SU-DHL-6 (cell line): ENCODE measurements at regions not wholly inside any gene's neighbourhood (a gene's known extent, or its start where the extent isn't known, plus 50 kb on each side); places are given as distances from the start of the nearest gene placed in this dataset.
"Not testable (repeated sequence)": the region's sequence is repeated elsewhere in the genome, so short reads cannot be mapped to it uniquely, and the experiment has no call there.

ENCODE experiments used
- H2AFZ ChIP-seq: fragments of 200-600 bp; sonication (generic); 2 replicates; pipeline ENCODE4 v1.6.1; 2014; ENCODE audit warnings: low read depth, mild to moderate bottlenecking, moderate library complexity, mixed read lengths, antibody characterized with exemption, low read length; ENCODE audit not compliant: severe bottlenecking
- H3F3A ChIP-seq: fragments of 200-600 bp; shearing (Covaris generic); 2 replicates; pipeline ENCODE4 v1.6.0; 2016; ENCODE audit warnings: antibody characterized with exemption, mild to moderate bottlenecking; ENCODE audit not compliant: insufficient read depth
- H3K27ac ChIP-seq: fragments of 200-600 bp; sonication (generic); 2 replicates; pipeline ENCODE4 v1.5.1; 2016; ENCODE audit warnings: low read depth, mild to moderate bottlenecking, low read length, moderate library complexity, mixed read lengths
- H3K27me3 ChIP-seq: fragments of 200-600 bp; sonication (generic), shearing (Covaris generic); 2 replicates; pipeline ENCODE4 v1.6.0; 2014; ENCODE audit warnings: mild to moderate bottlenecking, low read length
- H3K36me3 ChIP-seq: fragments of 200-600 bp; sonication (generic); 2 replicates; pipeline ENCODE4 v1.6.1; 2014; ENCODE audit warnings: mild to moderate bottlenecking, low read length, mixed read lengths
- H3K4me2 ChIP-seq: fragments of 300-600, 200-600 bp; shearing (Covaris generic), sonication (generic); 2 replicates; pipeline ENCODE4 v1.6.0; 2014; ENCODE audit warnings: low read length, low read depth, mild to moderate bottlenecking; ENCODE audit not compliant: poor library complexity, severe bottlenecking
- H3K4me3 ChIP-seq: fragments of 200-600 bp; sonication (generic); 2 replicates; pipeline ENCODE4 v1.5.1; 2014; ENCODE audit warnings: antibody characterized with exemption, low read length, mild to moderate bottlenecking, mixed read lengths; ENCODE audit not compliant: insufficient read depth, poor library complexity, severe bottlenecking
- H3K79me2 ChIP-seq: fragments of 200-600 bp; sonication (generic); 2 replicates; pipeline ENCODE4 v1.6.1; 2014; ENCODE audit warnings: mild to moderate bottlenecking, low read length, moderate library complexity; ENCODE audit not compliant: insufficient read depth
- H3K9ac ChIP-seq: fragments of 200-600 bp; sonication (generic); 2 replicates; pipeline ENCODE4 v1.7.0; 2014; ENCODE audit warnings: mild to moderate bottlenecking, low read length
- H3K9me2 ChIP-seq: fragments of 200-600 bp; sonication (generic); replicated peaks from 2 replicates; pipeline ENCODE4 v1.6.1; 2014; ENCODE audit warnings: low read length; ENCODE audit not compliant: insufficient read depth
- H3K9me3 ChIP-seq: fragments of 200-600 bp; sonication (generic); 2 replicates; pipeline ENCODE4 v1.6.1; 2014; ENCODE audit warnings: low read length, mixed read lengths; ENCODE audit not compliant: insufficient read depth
- H4K20me1 ChIP-seq: fragments of 200-600 bp; sonication (generic); 2 replicates; pipeline ENCODE4 v1.6.1; 2014; ENCODE audit warnings: low read depth, mild to moderate bottlenecking, antibody characterized with exemption, low read length, moderate library complexity, mixed read lengths

DNA sequence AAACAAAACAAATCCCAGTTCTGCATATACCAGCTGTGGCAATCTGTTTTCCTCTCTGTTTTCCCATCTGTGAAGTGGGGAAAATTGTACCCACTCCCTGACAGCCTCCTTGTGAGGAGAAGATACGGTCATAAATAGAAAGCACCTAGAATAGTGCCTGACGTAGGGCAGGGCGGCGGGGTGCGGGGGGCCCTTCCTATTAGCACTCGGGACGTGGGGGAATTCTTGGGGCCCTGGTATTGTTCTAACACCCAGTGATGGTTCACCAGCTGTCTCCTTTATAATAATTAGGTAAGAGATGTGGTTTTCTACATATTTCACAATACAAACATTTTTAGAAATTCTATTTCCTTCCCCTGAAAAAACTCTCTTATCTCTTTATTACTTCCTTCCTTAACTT is 93.4 kb downstream of the NSUN5 start:
- H3K36me3 ChIP-seq, H3K79me2 ChIP-seq, H4K20me1 ChIP-seq, H2AFZ ChIP-seq, H3K27ac ChIP-seq, H3K4me2 ChIP-seq, H3K9me2 ChIP-seq, H3K4me3 ChIP-seq, H3K27me3 ChIP-seq, H3F3A ChIP-seq, H3K9ac ChIP-seq, H3K9me3 ChIP-seq: not testable (repeated sequence)

DNA sequence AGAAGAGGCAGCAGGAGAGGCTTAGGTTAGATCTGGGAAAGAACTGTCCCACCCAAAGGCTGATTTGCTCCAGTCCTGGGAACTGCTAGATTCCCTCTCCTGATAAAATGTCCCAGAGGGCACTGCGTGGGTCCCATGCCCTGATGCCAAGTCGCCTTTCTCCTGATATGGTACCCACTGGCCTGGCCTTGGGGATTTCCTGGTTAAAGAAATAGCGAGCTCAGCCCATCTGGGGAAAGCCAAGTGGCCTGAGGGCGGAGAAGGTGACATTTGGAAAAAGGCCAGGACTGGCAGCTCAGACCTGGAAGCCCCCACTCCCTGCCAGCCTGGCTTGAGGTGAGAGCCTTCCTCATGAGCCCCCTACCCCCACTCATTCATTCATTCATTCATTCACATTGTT is 94.2 kb downstream of the NSUN5 start:
- not testable (repeated sequence) for H3K79me2 ChIP-seq, H3K9me3 ChIP-seq, H3K27me3 ChIP-seq, H3K4me2 ChIP-seq, H3K9me2 ChIP-seq, H4K20me1 ChIP-seq, H3K9ac ChIP-seq, H3K4me3 ChIP-seq, H2AFZ ChIP-seq, H3K36me3 ChIP-seq, H3F3A ChIP-seq
- peak overlapping the region; percentile 55; the same call in 1 of the 2 replicates for H3K27ac ChIP-seq

- not testable (repeated sequence) for H3K9ac ChIP-seq, H3K4me3 ChIP-seq, H3F3A ChIP-seq, H3K4me2 ChIP-seq, H2AFZ ChIP-seq, H3K79me2 ChIP-seq, H3K27me3 ChIP-seq, H4K20me1 ChIP-seq, H3K36me3 ChIP-seq, H3K9me2 ChIP-seq, H3K9me3 ChIP-seq
- H3K27ac ChIP-seq, result peak overlapping the region; percentile 67
These were observed 95.5 kb downstream of the NSUN5 start for GRCh38 chr7:73213076-73213475.

GRCh38 chr7:73205594-73205993 is 103.0 kb downstream of the NSUN5 start:
- not testable (repeated sequence) for H3K79me2 ChIP-seq, H3K36me3 ChIP-seq, H3K4me3 ChIP-seq, H3K9me2 ChIP-seq, H3K27me3 ChIP-seq, H3K9me3 ChIP-seq, H4K20me1 ChIP-seq, H3K9ac ChIP-seq, H2AFZ ChIP-seq, H3K4me2 ChIP-seq, H3F3A ChIP-seq, H3K27ac ChIP-seq

GRCh38 chr7:73204898-73205297 is 103.7 kb downstream of the NSUN5 start:
- not testable (repeated sequence) for H3F3A ChIP-seq, H2AFZ ChIP-seq, H3K27me3 ChIP-seq, H3K9me3 ChIP-seq, H3K79me2 ChIP-seq, H3K27ac ChIP-seq, H3K36me3 ChIP-seq, H3K4me3 ChIP-seq, H4K20me1 ChIP-seq, H3K9ac ChIP-seq, H3K4me2 ChIP-seq, H3K9me2 ChIP-seq

GRCh38 chr7:73203312-73203711 is 105.3 kb downstream of the NSUN5 start:
- not testable (repeated sequence) for H3K36me3 ChIP-seq, H3K27ac ChIP-seq, H3K4me3 ChIP-seq, H3K9me2 ChIP-seq, H2AFZ ChIP-seq, H3K79me2 ChIP-seq, H3K4me2 ChIP-seq, H3K9me3 ChIP-seq, H3K9ac ChIP-seq, H3F3A ChIP-seq, H3K27me3 ChIP-seq, H4K20me1 ChIP-seq

DNA sequence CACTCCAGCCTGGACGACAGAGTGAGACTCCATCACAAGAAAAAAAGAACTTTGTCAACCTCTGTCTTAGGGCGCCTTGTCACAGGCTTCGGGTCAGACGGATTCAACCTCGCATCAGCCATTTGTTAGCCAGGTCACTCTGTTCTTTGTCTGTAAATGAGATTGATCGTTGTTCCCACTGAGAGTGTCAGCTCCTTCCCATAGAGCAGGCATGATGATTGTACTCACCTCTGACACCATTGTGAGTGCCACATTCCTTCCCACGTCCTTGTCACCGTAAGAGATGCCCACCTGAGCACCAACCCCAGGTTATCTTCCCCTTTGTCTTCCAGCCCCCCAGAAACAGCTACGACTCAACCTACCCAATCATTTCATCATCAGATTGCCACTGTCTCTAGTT is 107.4 kb downstream of the NSUN5 start:
- not testable (repeated sequence) for H3F3A ChIP-seq, H3K9ac ChIP-seq, H3K4me3 ChIP-seq, H3K79me2 ChIP-seq, H3K9me2 ChIP-seq, H3K27me3 ChIP-seq, H3K4me2 ChIP-seq, H2AFZ ChIP-seq, H3K36me3 ChIP-seq, H3K27ac ChIP-seq, H3K9me3 ChIP-seq, H4K20me1 ChIP-seq

DNA sequence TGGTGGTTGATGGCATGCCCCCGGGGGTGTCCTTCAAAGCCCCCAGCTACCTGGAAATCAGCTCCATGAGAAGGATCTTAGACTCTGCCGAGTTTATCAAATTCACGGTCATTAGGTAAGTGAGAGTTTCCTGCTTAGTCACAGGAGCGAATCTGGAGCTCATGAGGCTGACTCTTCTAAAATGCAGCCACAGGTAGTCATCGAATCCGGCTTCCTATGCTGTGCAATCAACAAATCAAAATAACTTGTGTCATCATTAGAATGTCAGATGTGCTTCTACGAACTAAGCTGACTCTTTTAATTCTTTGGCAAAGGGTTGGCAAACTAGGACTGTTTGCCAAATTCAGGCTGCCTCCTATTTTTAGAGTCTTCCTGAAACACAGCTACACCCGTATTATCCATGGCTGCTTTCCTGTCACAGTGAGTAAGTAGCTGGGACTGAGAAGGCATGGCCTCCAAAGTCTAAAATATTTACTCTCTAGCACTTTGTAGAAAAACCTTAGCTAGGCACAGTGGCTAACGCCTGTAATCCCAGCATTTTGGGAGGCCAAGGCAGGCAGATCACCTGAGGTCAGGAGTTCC is 108.0 kb downstream of the NSUN5 start:
- H3K9me3 ChIP-seq, H3K4me3 ChIP-seq, H3F3A ChIP-seq, H3K79me2 ChIP-seq, H3K27me3 ChIP-seq, H3K9ac ChIP-seq, H2AFZ ChIP-seq, H3K36me3 ChIP-seq, H4K20me1 ChIP-seq, H3K27ac ChIP-seq, H3K9me2 ChIP-seq, H3K4me2 ChIP-seq: not testable (repeated sequence)
